Neuronal stem cell (in vitro differentiated cells): ENCODE measurements at regions not wholly inside any gene's neighbourhood (a gene's known extent, or its start where the extent isn't known, plus 50 kb on each side); places are given as distances from the start of the nearest gene placed in this dataset.

Experiments used
- DNase-seq: peaks from one replicate; pipeline ENCODE4 v3.0.0-alpha.2; 2013; ENCODE audit warnings: low spot score
- H2AFZ ChIP-seq: one replicate; pipeline ENCODE4 v1.6.1; 2013; ENCODE audit warnings: mild to moderate bottlenecking, low read length, inconsistent platforms
- H2AK5ac ChIP-seq: 2 replicates; pipeline ENCODE4 v1.6.1; 2013; ENCODE audit warnings: low read depth, mild to moderate bottlenecking, inconsistent platforms, low read length, moderate library complexity, mixed read lengths
- H2BK120ac ChIP-seq: 2 replicates; pipeline ENCODE4 v1.6.1; 2013; ENCODE audit warnings: low read depth, mild to moderate bottlenecking, inconsistent platforms, low read length, moderate library complexity, mixed read lengths
- H2BK12ac ChIP-seq: one replicate; pipeline ENCODE4 v1.6.1; 2013; ENCODE audit warnings: low read length, inconsistent platforms
- H2BK15ac ChIP-seq: 2 replicates; pipeline ENCODE4 v1.6.1; 2013; ENCODE audit warnings: mild to moderate bottlenecking, low read length, inconsistent platforms, mixed read lengths
- H2BK5ac ChIP-seq: one replicate; pipeline ENCODE4 v1.6.1; 2013; ENCODE audit warnings: inconsistent platforms, mild to moderate bottlenecking, low read length, moderate library complexity
- H3K14ac ChIP-seq: one replicate; pipeline ENCODE4 v1.6.1; 2013; ENCODE audit warnings: low read length, inconsistent platforms
- H3K18ac ChIP-seq: 2 replicates; pipeline ENCODE4 v1.6.1; 2013; ENCODE audit warnings: low read length, inconsistent platforms
- H3K23ac ChIP-seq: 2 replicates; pipeline ENCODE4 v1.6.1; 2013; ENCODE audit warnings: low read depth, mild to moderate bottlenecking, mixed read lengths, low read length, inconsistent platforms; ENCODE audit not compliant: poor library complexity
- H3K27ac ChIP-seq: replicated peaks from 3 replicates; pipeline ENCODE4 v1.5.1; 2013; ENCODE audit warnings: low read length, inconsistent platforms
- H3K27me3 ChIP-seq, 3 experiments: 2 replicates each; pipeline ENCODE4 v1.6.1; 2013; ENCODE audit warnings: low read length in 3 of 3, mild to moderate bottlenecking in 2 of 3, inconsistent platforms in 1 of 3, low read depth in 1 of 3, mixed read lengths in 1 of 3, moderate library complexity in 1 of 3; ENCODE audit not compliant: control insufficient read depth in 3 of 3, insufficient read depth in 3 of 3
- H3K36me3 ChIP-seq, 2 donors: replicated peaks in 1 of 2; 2 replicates each; pipeline ENCODE4 v1.6.1; 2013; ENCODE audit warnings: low read length in 2 of 2; ENCODE audit not compliant: control insufficient read depth in 2 of 2, insufficient read depth in 2 of 2
- H3K4ac ChIP-seq: 2 replicates; pipeline ENCODE4 v1.6.1; 2013; ENCODE audit warnings: inconsistent platforms, mild to moderate bottlenecking, low read length, moderate library complexity
- H3K4me1 ChIP-seq, 2 donors: 1 replicate in 1 of 2; 2 replicates in 1 of 2; pipeline ENCODE4 v1.6.1; 2013; ENCODE audit warnings: low read length in 2 of 2, low read depth in 1 of 2; ENCODE audit not compliant: control insufficient read depth in 2 of 2, insufficient read depth in 1 of 2
- H3K4me2 ChIP-seq: one replicate; pipeline ENCODE4 v1.6.1; 2013; ENCODE audit warnings: mild to moderate bottlenecking, low read length, inconsistent platforms; ENCODE audit not compliant: insufficient read depth, poor library complexity, severe bottlenecking
- H3K4me3 ChIP-seq, 2 donors: 2 replicates each; pipeline ENCODE4 v1.5.1; 2013; ENCODE audit warnings: low read length in 2 of 2, mild to moderate bottlenecking in 2 of 2, inconsistent platforms in 1 of 2, moderate library complexity in 1 of 2
- H3K79me1 ChIP-seq: one replicate; pipeline ENCODE4 v1.6.1; 2013; ENCODE audit warnings: low read depth, mild to moderate bottlenecking, inconsistent platforms, low read length, moderate library complexity
- H3K9ac ChIP-seq: one replicate; pipeline ENCODE4 v1.6.1; 2013; ENCODE audit warnings: mild to moderate bottlenecking, low read depth, low read length, inconsistent platforms; ENCODE audit not compliant: poor library complexity
- H3K9me3 ChIP-seq, 2 donors: replicated peaks in 1 of 2; 2 replicates each; pipeline versions ENCODE3 to v1.6.1; 2013; ENCODE audit warnings: low read length in 2 of 2, mild to moderate bottlenecking in 2 of 2, inconsistent platforms in 1 of 2, low read depth in 1 of 2, mixed read lengths in 1 of 2, moderate library complexity in 1 of 2; ENCODE audit not compliant: control insufficient read depth in 2 of 2, insufficient read depth in 1 of 2
- H4K8ac ChIP-seq: one replicate; pipeline ENCODE4 v1.6.1; 2013; ENCODE audit warnings: low read depth, mild to moderate bottlenecking, inconsistent platforms, low read length, moderate library complexity
- H4K91ac ChIP-seq: one replicate; pipeline ENCODE4 v1.6.1; 2013; ENCODE audit warnings: low read length, low read depth, mild to moderate bottlenecking, inconsistent platforms; ENCODE audit not compliant: poor library complexity
- WGBS, 2 donors: extraction: QIAGEN DNeasy Blood & Tissue Kit; methylation state at CpG; one replicate each; pipeline ENCODE4 v1.1.7; 2013; ENCODE audit warnings: missing lambda C conversion rate in 2 of 2, mixed read lengths in 1 of 2; ENCODE audit not compliant: insufficient read length in 2 of 2, insufficient replicate concordance in 1 of 2; ENCODE audit errors: extremely low coverage in 2 of 2; 5-methylcytosine and 5-hydroxymethylcytosine counted together

DNA sequence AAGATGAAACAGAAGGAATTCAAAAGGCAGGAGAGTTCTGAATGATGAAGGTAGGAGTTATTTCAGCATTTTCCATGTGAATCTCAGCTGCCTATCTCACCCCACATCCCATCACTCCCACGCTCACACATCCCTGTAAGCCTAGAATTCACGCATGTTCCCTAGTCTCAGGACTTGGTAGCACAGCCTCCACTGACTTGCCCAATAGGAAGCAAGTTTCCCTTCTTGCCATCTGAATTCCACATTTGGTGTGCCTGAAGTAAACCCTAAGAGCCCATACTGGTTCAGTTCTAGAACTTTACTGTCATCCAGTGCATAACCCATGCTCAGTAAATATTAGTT is 56.6 kb downstream of the STYXL2 start:
- H3K18ac ChIP-seq, result no peak overlapping the region
- no peak for DNase-seq
- WGBS, 2 donors, result no CpG with 5 or more reads among the region's 2 CpGs
- H3K4me2 ChIP-seq, result no peak overlapping the region
- H2BK120ac ChIP-seq, result no peak overlapping the region
- no peak overlapping the region for H3K23ac ChIP-seq
- H4K8ac ChIP-seq, result no peak overlapping the region
- no peak overlapping the region for H2BK5ac ChIP-seq
- H2AFZ ChIP-seq, result no peak overlapping the region
- no peak overlapping the region for H2AK5ac ChIP-seq
- H3K36me3 ChIP-seq, result no peaks in the 10 kb centered on the region
- peaks cover 0 to 18% of the 10 kb centered on the region in 2 donors for H3K9me3 ChIP-seq
- H3K14ac ChIP-seq, result no peak overlapping the region
- H3K9ac ChIP-seq, result no peak overlapping the region
- H3K4me3 ChIP-seq, result no peak overlapping the region
- no peaks in the 10 kb centered on the region for H3K79me1 ChIP-seq
- no peak overlapping the region for H2BK12ac ChIP-seq
- H3K27me3 ChIP-seq, result no peaks in the 10 kb centered on the region
- H4K91ac ChIP-seq, result no peak overlapping the region
- H3K4ac ChIP-seq, result no peak overlapping the region
- no peak overlapping the region for H3K27ac ChIP-seq
- H2BK15ac ChIP-seq, result no peak overlapping the region
- H3K4me1 ChIP-seq, result peaks cover 4 to 19% of the 10 kb centered on the region in 2 donors

GRCh38 chr1:167152192-167152876 is 58.5 kb downstream of the STYXL2 start:
- no peak overlapping the region for H3K9ac ChIP-seq

DNA sequence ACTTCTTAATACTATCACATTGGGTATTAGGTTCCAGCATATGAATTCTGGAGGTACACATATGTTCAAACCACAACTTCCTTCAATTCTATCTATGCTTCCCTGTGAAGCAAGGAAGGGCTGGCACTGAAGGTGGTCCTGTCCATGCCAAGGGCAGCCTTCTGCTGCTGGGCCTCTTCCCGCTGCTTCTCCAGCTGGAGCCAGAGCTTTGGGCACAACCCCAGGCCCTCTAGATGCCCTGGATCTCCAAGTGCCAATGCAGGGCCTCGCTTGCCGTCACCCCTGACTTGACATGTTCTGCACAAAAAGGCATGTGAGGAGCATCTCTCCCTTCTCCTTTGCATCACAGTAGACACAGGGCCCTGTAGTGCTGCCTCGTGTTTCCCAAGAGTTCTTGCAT is 62.6 kb downstream of the STYXL2 start:
- H2BK12ac ChIP-seq, result no peak overlapping the region
- no peaks in the 10 kb centered on the region for H3K79me1 ChIP-seq
- H3K4me1 ChIP-seq, result peaks cover 2 to 4% of the 10 kb centered on the region in 2 donors
- no CpG with 5 or more reads among the region's 4 CpGs for WGBS, 2 donors
- no peak overlapping the region for H3K4me2 ChIP-seq
- H4K8ac ChIP-seq, result no peak overlapping the region
- no peak overlapping the region for H2BK120ac ChIP-seq
- no peak overlapping the region for H3K23ac ChIP-seq
- H2AFZ ChIP-seq, result no peak overlapping the region
- no peak overlapping the region for H3K14ac ChIP-seq
- H4K91ac ChIP-seq, result no peak overlapping the region
- no peak overlapping the region for H3K27ac ChIP-seq
- H3K18ac ChIP-seq, result no peak overlapping the region
- no peak overlapping the region for H2AK5ac ChIP-seq
- no peak overlapping the region for H2BK15ac ChIP-seq
- no peaks in the 10 kb centered on the region for H3K27me3 ChIP-seq
- H3K4me3 ChIP-seq, result no peak overlapping the region
- no peak overlapping the region for H3K4ac ChIP-seq
- no peaks in the 10 kb centered on the region for H3K36me3 ChIP-seq
- peaks cover 0 to 10% of the 10 kb centered on the region in 2 donors for H3K9me3 ChIP-seq
- no peak overlapping the region for H3K9ac ChIP-seq
- H2BK5ac ChIP-seq, result no peak overlapping the region
- no peak for DNase-seq

More at GRCh38 chr1:167152192-167152876, 58.5 kb downstream of the STYXL2 start:
- DNase-seq, result no peak
- Histone ChIP-seq H3K79me1 (no peaks in the 10 kb centered on the region), H2BK12ac (no peak overlapping the region), H3K4me2 (no peak overlapping the region), H3K27ac (no peak overlapping the region), H3K9me3 (peaks cover 0 to 6% of the 10 kb centered on the region in 2 donors), H3K27me3 (no peaks in the 10 kb centered on the region), H3K14ac (no peak overlapping the region), H3K4ac (no peak overlapping the region), H4K91ac (no peak overlapping the region), H2BK120ac (no peak overlapping the region), H3K4me1 (peaks cover 4 to 19% of the 10 kb centered on the region in 2 donors), H4K8ac (no peak overlapping the region), H3K4me3 (no peak overlapping the region), H2BK15ac (no peak overlapping the region), H2AFZ (peak overlapping the region; percentile 55), H2BK5ac (no peak overlapping the region), H3K23ac (no peak overlapping the region), H3K36me3 (no peaks in the 10 kb centered on the region), H2AK5ac (no peak overlapping the region), H3K18ac (no peak overlapping the region)
- WGBS, 2 donors, result no CpG with 5 or more reads among the region's 6 CpGs

DNA sequence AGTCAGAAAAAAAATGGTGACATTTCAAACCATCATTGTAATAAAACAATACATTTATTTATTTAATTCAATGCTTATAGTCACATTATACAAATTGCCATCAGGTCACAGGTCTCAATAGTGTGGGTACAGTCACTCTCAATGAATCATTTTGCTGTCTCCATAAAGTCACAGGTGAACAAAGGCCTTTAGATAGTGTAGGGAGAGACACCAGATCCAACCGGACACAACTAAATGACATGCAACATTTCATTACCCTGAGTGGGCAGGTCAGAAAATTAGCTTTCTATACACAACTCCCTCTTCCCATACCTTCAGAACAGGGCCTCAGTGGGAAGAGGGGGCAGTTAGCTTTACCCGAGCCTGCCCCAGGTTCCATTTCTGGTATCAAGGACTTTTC is 63.2 kb downstream of the STYXL2 start:
- WGBS, 2 donors, result no CpG with 5 or more reads among the region's 2 CpGs
- Histone ChIP-seq H3K9ac (no peak overlapping the region), H3K14ac (no peak overlapping the region), H3K36me3 (no peaks in the 10 kb centered on the region), H3K27ac (no peak overlapping the region), H2BK15ac (no peak overlapping the region), H3K27me3 (no peaks in the 10 kb centered on the region), H3K4me2 (no peak overlapping the region), H2BK5ac (no peak overlapping the region), H3K4me1 (peaks cover 2 to 6% of the 10 kb centered on the region in 2 donors), H2BK120ac (no peak overlapping the region), H4K91ac (no peak overlapping the region), H2BK12ac (no peak overlapping the region), H4K8ac (no peak overlapping the region), H3K4ac (no peak overlapping the region), H3K23ac (no peak overlapping the region), H2AK5ac (no peak overlapping the region), H2AFZ (no peak overlapping the region), H3K18ac (no peak overlapping the region), H3K4me3 (no peak overlapping the region), H3K79me1 (no peaks in the 10 kb centered on the region), H3K9me3 (peaks cover 0 to 10% of the 10 kb centered on the region in 2 donors)
- DNase-seq, result no peak
